A673 (cell line): ENCODE measurements at regions not wholly inside any gene's neighbourhood (a gene's known extent, or its start where the extent isn't known, plus 50 kb on each side); places are given as distances from the start of the nearest gene placed in this dataset.

Experiments used
- BruUV-seq: library from RNA; stranded (reverse); fragments of 400-500 nt; replicated peaks from 2 replicates; lab custom pipeline; 2021; lab: Mats Ljungman, UMichigan
- CTCF ChIA-PET: fragments of 300-600 bp; sonication (Branson Sonifier 250); formaldehyde crosslinking; loops from one replicate; lab custom pipeline; 2022; ENCODE audit warnings: antibody characterized with exemption; lab: Charles Lee
- POLR2A ChIA-PET: fragments of 300-600 bp; sonication (Branson Sonifier 250); formaldehyde crosslinking; loops from one replicate; lab custom pipeline; 2022; ENCODE audit warnings: antibody characterized with exemption; ENCODE audit not compliant: low non-redundant PET; lab: Charles Lee
- DNase-seq: peaks from one replicate; pipeline ENCODE4 v3.0.0-alpha.2; 2015; ENCODE audit warnings: low spot score
- H3K27ac ChIP-seq: fragments of 200-600 bp; sonication (generic); 2 replicates; pipeline ENCODE4 v1.5.1; 2016; ENCODE audit warnings: mixed run types, low read depth, mild to moderate bottlenecking, mixed read lengths, antibody characterized with exemption, low read length; ENCODE audit not compliant: poor library complexity, severe bottlenecking
- H3K27me3 ChIP-seq: fragments of 200-600 bp; sonication (generic); replicated peaks from 2 replicates; pipeline ENCODE4 v1.6.1; 2017; ENCODE audit warnings: mixed run types, low read depth, mild to moderate bottlenecking, mixed read lengths, antibody characterized with exemption, low read length; ENCODE audit not compliant: insufficient read depth, poor library complexity
- H3K36me3 ChIP-seq: fragments of 200-600 bp; sonication (generic); 2 replicates; pipeline ENCODE4 v1.6.1; 2016; ENCODE audit warnings: mixed run types, mild to moderate bottlenecking, mixed read lengths, antibody characterized with exemption, low read length; ENCODE audit not compliant: insufficient read depth, poor library complexity, severe bottlenecking
- H3K4me1 ChIP-seq: fragments of 200-600 bp; sonication (generic); 2 replicates; pipeline ENCODE4 v1.6.1; 2017; ENCODE audit warnings: mixed run types, mild to moderate bottlenecking, mixed read lengths, antibody characterized with exemption, low read length; ENCODE audit not compliant: insufficient read depth, poor library complexity, severe bottlenecking
- H3K4me3 ChIP-seq: fragments of 200-600 bp; sonication (generic); 2 replicates; pipeline ENCODE4 v1.5.1; 2016; ENCODE audit warnings: low read depth, mixed run types, mild to moderate bottlenecking, mixed read lengths, low read length; ENCODE audit not compliant: poor library complexity, severe bottlenecking
- H3K9me3 ChIP-seq: fragments of 200-600 bp; sonication (generic); 2 replicates; pipeline ENCODE4 v1.6.1; 2016; ENCODE audit warnings: mixed run types, low read depth, mild to moderate bottlenecking, mixed read lengths, antibody characterized with exemption, low read length; ENCODE audit not compliant: poor library complexity, severe bottlenecking
- EZH2 ChIP-seq: fragments of 200-600 bp; sonication (generic); IDR thresholded peaks from 2 replicates; pipeline ENCODE4 v1.6.1; 2017; ENCODE audit warnings: borderline replicate concordance, low read depth, mild to moderate bottlenecking, mixed read lengths, antibody characterized with exemption, low read length; ENCODE audit not compliant: poor library complexity, severe bottlenecking
- intact Hi-C: fragments of 100-400 bp; cut with micrococcal nuclease; formaldehyde crosslinking; loops from one replicate; pipeline ENCODE4 v1.10.0; 2022; ENCODE audit not compliant: unreplicated experiment
- TF ChIP-seq, protein P1 (sequence below): fragments of 300-800, 200-600 bp; sonication (generic); conservative IDR thresholded peaks from 2 replicates; pipeline ENCODE4 v1.5.1; 2017; ENCODE audit warnings: low read depth, mild to moderate bottlenecking, antibody characterized with exemption, low read length, moderate library complexity, mixed read lengths

GRCh38 chr7:46494028-46494427 is 573.0 kb upstream of the IGFBP3 start:
- no peak overlapping the region for H3K27ac ChIP-seq
- no peaks in the 10 kb centered on the region for H3K4me1 ChIP-seq
- H3K9me3 ChIP-seq = peaks cover 4% of the 10 kb centered on the region
- no peaks in the 10 kb centered on the region for H3K36me3 ChIP-seq
- H3K4me3 ChIP-seq = no peak overlapping the region
- no peak for DNase-seq
- ChIA-PET CTCF (no interaction called here), POLR2A (no interaction called here)
- H3K27me3 ChIP-seq = no peaks in the 10 kb centered on the region
- intact Hi-C loops = no loop called here
- no TSS peak for BruUV-seq
- no peak for TF ChIP-seq EZH2
- TF ChIP-seq, protein P1, sequence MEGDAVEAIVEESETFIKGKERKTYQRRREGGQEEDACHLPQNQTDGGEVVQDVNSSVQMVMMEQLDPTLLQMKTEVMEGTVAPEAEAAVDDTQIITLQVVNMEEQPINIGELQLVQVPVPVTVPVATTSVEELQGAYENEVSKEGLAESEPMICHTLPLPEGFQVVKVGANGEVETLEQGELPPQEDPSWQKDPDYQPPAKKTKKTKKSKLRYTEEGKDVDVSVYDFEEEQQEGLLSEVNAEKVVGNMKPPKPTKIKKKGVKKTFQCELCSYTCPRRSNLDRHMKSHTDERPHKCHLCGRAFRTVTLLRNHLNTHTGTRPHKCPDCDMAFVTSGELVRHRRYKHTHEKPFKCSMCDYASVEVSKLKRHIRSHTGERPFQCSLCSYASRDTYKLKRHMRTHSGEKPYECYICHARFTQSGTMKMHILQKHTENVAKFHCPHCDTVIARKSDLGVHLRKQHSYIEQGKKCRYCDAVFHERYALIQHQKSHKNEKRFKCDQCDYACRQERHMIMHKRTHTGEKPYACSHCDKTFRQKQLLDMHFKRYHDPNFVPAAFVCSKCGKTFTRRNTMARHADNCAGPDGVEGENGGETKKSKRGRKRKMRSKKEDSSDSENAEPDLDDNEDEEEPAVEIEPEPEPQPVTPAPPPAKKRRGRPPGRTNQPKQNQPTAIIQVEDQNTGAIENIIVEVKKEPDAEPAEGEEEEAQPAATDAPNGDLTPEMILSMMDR = no peak

DNA sequence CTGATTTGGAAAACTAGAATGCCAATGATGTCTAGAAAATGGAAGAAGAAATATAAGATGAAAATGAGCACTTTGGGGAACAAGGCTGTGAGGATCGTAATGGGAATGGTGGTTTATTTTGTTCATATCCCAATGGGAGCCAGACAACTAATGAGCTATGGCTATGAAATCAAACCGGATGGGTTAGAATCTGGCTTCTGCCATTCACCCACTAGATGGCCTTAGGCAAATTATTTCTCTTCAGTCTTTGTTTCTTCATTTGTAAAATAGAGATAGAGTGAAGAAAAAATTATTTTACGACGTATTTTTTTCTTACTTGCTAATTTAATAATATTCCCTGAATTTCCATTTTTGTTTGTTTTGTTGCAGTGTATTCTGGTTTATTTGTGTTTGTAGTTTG is 572.1 kb upstream of the IGFBP3 start:
- Histone ChIP-seq H3K36me3 (no peaks in the 10 kb centered on the region), H3K27me3 (no peaks in the 10 kb centered on the region), H3K9me3 (peaks cover 4% of the 10 kb centered on the region), H3K27ac (no peak overlapping the region), H3K4me1 (no peaks in the 10 kb centered on the region), H3K4me3 (no peak overlapping the region)
- CTCF ChIA-PET = no interaction called here
- intact Hi-C loops = no loop called here
- no TSS peak for BruUV-seq
- no peak for TF ChIP-seq EZH2
- TF ChIP-seq, protein P1 = no peak
- POLR2A ChIA-PET = no interaction called here
- DNase-seq = no peak

- no TSS peak for BruUV-seq
- intact Hi-C loops = no loop called here
- H3K4me3 ChIP-seq = no peak overlapping the region
- H3K27ac ChIP-seq = no peak overlapping the region
- CTCF ChIA-PET = no interaction called here
- H3K4me1 ChIP-seq = no peaks in the 10 kb centered on the region
- POLR2A ChIA-PET = no interaction called here
- peaks cover 4% of the 10 kb centered on the region for H3K9me3 ChIP-seq
- H3K27me3 ChIP-seq = no peaks in the 10 kb centered on the region
- no peaks in the 10 kb centered on the region for H3K36me3 ChIP-seq
- TF ChIP-seq, protein P1 = no peak
- no peak for TF ChIP-seq EZH2
- no peak for DNase-seq
Observed at GRCh38 chr7:46492466-46492865, 571.4 kb upstream of the IGFBP3 start.
